HG02885 (cell line): ENCODE measurements at regions not wholly inside any gene's neighbourhood (a gene's known extent, or its start where the extent isn't known, plus 50 kb on each side); places are given as distances from the start of the nearest gene placed in this dataset.

Source experiments
- ATAC-seq: cut with Tn5 transposase; IDR thresholded peaks from one replicate; pipeline ENCODE4 v1.9.1; 2021; ENCODE audit warnings: mild to moderate bottlenecking; ENCODE audit not compliant: unreplicated experiment, poor library complexity

DNA sequence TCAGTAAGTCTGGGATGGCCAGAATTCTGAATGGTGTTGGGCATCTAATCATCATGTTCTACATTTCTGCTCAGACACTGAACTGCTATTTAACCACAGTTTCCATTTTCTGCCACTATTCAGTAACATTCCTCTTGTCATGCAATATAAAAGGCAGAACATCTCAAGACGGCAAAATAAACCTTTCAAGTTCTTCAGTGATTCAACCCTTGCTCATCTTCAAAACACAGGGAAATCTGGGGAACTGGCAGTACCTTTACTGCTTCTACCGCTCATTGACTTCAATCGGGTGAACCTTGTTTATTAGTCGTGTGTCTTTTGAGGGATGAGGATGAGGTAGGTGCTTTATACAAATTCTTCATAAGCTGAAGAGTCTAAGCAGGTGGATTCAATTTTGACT is 184.7 kb upstream of the ANK3 start:
- no peak for ATAC-seq

DNA sequence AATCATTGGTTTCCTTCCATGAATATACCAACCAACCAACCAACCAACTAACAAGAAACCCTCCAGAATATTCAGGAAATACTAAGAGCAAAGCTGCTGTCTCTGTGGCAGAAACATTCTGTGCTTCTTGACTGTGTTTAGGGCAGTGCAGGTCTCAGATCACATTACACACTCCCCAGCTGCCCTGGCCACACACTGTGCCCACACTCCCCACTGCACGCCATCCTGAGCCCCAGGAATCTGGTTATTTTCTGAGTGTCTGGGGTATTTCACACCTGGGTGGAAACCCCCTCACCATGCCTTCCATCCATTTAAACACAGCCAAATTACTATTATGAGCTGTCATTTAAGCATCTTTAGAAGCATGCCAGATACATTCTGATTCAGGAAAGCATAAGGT is 183.7 kb upstream of the ANK3 start:
- no peak for ATAC-seq

DNA sequence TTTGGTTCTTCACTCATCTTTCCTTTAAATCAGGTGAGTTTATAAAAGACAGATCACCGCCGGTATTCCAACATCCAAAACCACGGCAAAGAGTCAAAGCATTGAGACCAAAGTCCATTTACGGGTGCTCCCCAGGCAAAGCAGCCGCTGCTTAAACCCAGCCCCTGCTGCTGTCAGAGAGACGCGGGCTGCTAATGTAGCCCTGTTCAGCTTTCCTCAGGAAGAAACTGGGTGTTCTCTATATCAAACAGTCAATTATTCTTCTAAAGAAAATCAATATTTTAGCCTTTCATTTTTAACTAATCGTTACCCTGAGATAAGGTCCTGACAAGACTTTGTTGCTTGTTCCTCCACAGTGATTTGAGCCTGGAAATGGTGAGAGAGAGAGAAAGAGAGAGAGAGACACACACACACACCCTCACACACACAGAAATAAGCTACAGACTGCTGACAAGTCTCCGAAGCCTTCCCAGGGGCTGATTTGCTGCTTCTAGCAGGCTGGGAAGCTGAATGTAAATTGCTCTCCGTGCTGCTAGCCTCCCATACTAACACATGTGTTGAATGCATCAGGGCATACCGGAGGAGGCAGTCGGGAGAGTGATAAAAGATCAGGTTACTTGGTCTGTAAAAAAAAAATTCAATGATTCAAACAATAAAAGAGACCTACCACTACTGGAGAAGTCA is 183.0 kb upstream of the ANK3 start:
- no peak for ATAC-seq

DNA sequence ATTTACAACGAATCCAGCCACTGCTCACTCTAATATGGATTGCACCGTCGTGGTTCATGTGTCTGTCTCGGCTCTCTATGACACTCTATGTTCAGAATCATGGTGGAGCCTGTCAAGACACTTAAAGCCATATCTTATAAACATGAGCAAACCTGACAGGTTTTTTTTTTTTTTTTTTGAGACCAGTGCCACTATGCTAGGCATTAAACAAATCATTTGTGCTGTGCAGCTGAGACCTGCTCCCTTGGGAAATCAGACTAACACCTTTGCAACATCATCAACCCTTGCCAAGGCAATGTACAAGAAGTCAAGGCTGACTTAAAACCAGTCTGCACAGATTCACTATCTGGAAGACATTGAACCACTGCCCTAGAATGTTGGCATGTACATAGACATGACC is 181.2 kb upstream of the ANK3 start:
- ATAC-seq = no peak

DNA sequence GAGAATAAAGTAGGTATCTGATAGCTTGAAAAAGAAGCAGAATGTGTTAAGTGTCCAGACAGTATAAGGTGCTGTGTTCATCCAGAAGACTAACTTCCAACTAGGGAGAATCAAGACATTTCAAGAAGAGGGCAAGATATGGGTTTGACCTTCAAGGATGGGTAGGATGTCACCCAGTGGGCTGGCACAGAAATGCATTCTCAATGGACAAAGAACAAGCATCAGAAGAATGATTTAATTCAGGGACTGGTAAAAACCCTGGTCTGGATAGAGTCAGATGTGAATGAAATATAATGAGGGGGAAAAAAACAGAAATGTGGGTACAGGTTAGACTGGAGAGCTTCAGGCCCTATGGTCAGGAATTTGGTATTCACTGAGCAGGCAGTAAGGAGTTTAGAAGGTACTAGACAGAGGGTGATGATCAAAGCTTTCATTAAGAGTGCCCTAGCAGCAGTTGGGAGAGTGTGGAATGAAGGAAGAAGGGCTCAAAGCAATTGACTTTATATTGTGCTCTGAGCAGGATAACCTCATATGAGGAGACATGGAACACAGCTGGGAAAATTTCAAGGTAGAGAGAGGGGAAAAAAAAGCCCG is 180.7 kb upstream of the ANK3 start:
- ATAC-seq = no peak

DNA sequence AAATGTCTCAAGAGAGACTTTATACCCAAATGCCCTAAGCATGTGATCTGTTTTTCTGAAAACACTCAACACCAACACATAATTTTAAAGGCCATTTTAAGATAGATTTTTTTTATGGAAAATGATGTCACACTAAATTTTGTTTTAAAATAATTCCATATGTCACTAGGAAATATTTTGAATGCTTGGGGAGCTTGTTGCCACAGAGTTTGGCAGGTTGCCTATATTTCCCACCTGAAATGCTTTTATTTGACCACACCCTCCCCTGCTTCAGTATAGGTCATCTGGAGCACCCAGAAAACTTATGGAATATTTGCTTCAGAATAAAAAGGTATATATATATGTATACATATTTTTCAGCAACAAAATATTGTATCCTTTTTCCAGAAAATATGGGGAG is 180.0 kb upstream of the ANK3 start:
- no peak for ATAC-seq

DNA sequence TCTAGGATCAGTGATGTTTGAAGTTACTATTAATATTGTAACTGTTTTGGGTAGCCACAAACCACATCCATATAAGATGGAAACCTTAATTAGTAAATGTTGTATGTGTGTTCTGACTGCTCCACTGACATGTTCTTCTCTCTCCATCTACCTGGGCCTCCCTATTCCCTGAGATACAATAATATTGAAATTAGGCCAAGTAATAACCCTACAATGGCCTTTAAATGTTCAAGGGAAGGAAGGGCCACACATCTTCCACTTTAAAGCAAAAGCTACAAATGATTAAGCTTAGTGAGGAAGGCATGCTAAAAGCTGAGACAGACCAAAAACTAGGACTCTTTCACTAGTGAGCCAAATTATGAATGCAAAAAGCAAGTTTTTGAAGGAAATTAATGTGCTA is 176.4 kb upstream of the ANK3 start:
- ATAC-seq = no peak

DNA sequence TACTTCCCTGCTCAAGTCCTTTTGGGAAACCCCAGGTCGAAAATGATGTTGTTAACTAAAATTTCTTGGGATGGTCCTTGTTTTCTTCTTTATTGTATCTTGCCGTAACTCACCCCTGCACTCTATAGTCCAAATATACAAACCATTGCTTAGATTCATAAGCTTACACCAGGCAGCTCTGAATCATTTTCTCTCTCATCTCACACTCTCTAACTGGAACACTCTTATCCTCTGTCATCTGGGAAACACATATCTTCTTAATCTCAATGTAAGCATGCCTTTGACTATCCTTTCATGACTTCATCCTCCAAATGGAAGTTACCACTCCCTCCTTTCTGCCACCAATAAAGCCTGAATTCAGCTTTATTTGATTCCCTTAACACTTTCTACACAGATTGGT is 175.8 kb upstream of the ANK3 start:
- ATAC-seq = no peak

DNA sequence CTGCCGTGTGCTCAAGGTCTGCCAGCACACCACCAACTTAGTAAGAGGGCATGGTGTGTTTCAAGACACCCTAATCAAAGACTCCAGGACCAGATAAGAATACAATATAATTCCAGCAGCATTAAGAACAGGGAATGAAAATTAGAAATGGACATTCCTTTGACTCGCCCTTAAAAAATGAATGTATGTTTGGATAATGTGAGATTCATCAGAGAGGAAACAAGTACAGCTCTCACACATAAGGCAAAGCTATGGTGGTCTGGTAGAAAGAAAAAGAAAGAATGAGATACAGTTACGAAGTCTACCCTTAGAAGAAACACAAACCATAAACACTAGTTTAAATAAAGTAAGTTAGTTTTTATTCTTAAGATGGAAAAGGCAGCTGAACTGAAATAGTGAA is 174.8 kb upstream of the ANK3 start:
- no peak for ATAC-seq

DNA sequence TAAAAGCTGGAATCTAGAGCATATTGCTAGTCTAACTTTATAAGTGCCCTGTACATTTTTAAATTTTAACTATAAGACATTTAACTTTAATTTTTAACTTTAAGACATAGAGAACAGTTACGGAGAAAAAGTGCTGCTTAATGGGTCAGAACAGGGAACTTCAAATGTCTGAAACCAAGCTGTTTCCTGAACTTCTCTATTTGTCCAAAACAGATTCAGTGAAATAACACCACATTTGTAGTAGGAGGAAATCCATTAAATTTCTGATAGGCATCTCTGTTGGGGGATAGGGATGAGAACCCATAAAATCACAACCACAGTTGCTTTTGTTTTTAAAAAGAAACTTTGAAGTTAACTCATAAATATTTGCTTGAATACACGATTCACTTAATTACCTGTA is 170.8 kb upstream of the ANK3 start:
- ATAC-seq = no peak

DNA sequence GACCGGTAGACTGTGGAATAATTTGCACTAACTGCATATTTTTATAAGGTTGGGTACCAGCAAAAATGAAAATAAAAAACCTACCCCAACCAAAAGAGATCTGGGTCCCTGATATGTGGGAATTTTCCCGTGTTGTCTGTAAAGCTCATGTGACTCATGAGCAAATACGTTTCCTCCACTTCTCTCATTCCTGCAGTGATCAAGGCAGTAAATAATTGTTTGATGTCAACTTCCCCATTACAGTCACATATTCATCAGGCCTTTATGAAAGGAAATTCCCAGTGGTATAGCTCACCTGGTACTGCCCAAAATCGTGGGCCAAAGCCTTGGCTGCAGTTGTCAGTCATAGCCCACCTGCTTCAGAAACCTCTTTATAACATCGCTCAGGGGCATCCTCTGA is 166.0 kb upstream of the ANK3 start:
- no peak for ATAC-seq

DNA sequence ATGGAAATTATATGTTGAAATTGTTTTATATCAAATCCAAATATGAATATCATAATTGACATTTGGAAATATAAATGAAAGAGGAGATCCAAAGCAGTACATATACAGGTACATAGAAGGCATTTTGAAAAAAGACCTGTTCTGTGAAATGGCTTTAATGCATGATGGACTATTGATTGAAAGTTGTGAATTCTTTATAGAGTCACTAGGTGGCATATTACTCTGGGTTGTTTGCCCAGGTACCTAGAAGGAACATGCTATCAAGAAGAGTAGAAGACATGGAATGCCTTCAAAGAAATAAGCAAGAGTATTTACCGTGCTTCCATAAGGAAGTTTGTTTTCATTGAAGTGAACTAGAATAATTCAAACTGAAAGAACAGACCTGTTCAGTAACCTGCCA is 160.0 kb upstream of the ANK3 start:
- no peak for ATAC-seq

DNA sequence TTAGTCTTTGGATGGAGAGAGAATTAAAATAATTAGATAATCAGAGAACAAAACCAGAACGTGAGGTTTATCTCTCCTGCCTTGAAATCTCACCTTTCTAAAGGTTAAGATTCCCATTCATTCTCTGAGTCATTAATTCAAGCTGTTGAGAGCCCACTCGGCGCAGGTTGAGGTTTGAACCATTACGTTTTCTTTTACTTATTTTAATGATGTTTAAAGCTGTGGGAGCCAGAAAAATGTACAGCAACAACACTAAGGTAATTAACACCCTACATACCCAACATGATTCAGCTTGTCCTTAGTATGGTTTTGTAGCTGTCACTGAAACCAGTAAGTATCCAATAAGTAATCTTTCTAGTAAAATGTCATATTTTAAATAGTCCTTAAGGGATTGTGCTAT is 153.0 kb upstream of the ANK3 start:
- no peak for ATAC-seq

DNA sequence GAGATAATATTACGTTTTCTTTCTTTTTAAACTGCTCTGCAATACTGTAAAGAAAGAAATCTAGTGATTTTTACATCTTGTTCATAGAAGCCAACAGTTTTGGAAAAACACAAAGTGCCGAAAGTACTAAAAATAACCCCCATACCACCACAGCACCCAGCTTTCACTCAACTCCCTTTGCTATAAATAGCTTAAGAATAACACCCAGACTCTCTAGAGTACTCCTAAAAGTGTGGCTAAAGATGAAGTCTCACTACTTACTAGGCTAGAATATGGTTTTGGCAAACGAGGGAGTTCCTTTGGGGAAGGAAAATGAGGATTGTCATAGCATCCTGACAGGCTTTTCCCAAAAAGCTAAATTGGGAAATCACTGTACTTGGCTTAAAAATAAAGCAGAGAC is 151.8 kb upstream of the ANK3 start:
- ATAC-seq = no peak

DNA sequence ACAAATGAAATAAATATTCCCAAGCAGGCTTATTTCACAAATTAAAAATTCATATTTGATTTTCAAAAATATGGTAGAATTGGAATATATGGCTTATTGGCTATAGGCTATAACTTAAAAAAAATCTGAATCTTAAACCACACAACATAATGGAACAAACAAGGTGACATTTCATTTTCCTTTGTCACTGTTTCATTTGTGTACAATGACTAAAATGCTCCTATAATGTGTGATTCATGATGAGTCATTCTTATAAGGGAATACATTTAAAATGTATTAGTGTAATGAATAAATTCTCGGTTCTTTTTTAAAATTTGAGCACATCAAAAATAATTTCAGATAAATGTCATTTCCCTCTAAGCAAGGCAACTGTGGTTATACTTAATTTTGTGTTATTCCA is 148.0 kb upstream of the ANK3 start:
- ATAC-seq = no peak

DNA sequence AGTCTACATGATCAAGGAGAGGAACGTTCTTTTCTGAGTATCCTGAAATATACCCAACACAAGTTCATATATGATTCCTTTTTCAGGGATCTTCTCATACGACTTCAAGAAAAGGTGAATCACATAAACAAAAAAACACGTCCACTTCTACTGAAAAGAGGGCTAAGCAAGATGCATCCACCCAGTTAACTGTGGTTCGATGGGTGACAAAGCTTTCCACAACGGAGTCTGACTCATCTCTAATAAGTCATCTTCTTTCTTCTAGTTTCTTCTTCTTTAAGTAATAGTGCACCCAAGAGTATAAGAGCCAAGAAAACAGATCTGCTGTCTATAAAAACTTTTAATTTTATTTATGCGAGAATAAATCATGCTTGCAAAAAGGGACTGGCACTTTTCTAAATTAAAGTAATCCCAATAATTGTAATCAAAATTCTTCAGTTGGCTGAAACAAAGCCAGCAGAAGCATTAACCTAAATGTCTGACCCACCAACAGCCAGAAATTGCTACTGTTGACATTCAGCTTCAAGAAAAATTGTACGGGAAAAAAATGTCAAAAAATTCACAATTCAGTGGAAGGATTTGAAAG is 146.9 kb upstream of the ANK3 start:
- no peak for ATAC-seq

DNA sequence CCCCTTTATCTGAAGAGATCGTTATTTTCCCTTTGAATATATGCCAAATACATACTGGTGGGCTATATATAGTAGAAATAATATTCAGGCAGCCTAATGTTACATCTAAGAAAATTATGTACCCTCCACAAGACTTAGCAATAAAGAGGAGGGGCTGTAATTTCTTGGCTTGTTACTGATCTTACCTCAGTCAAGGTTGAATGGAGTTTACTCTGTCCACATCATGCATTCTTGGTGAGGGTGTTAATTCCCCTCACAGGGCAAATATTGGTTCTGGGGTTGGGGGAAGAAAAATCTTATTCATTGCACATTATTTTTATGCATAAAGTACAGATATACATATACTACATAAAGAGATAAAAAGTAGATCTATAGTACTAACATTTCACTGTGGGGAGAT is 145.8 kb upstream of the ANK3 start:
- ATAC-seq = no peak

DNA sequence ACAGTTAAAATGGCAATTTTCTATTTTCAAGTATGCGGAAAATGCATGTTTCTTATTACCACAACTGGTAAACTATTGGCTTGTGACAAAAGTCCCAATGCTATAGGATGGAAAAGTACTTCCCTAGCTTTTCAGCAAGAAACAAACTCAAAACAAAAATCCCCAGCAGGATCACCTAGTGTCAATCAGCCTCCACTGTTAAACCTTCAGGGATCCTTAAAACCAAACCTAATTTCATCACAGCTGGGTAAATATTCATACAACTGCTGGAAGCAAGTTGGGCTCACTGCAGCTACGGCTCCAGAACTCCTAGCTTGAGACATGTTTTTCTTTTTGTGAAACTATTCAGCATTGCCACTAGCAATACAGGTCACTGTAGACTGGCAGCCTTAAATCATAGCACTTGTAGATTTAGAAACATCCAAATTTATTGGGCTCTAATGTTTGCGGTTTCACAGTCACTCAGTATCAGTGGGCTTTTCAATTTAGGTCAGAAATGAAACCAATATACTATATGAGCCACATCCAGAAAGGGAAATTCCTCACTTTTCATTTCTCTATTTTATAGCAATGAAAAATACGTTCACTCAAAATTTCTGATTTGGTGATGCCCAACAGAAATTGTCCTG is 145.2 kb upstream of the ANK3 start:
- peak; percentile 67 for ATAC-seq

DNA sequence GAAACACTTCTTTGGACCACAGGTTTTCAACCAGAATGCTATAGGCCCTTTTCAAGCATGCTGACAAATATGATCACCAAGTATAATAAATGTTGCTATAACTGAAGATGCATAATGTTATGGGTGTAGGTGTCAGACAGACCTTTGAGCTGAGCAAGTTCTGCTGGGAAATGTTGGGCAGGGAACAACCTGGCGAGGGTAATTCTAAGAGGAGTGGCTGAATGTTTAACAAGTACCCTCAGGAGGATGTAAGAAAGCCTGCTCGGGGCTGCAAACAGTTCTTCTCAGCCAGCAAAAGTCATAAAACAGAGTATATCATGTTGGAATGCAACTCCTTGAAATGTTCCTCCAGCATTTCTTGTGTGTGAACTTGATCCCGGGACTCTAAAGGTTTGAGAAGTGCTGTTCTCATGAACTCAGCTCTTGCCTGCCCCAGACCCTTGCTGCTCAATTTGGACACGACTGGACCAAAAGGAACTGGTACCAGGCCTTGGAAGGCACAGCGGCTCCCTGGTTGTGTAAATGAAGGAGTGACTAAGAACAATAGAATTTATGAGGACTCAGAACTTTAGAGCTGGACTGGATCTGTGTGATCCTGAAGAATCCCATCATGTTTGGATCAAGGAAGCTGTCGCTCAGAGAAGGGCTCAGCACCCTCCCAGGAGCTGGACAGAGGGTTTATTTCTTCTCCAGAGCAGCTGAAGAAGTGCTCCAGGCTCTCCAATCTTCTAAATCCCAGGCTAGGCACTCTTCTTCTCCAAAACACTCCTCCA is 143.2 kb upstream of the ANK3 start:
- ATAC-seq = no peak

DNA sequence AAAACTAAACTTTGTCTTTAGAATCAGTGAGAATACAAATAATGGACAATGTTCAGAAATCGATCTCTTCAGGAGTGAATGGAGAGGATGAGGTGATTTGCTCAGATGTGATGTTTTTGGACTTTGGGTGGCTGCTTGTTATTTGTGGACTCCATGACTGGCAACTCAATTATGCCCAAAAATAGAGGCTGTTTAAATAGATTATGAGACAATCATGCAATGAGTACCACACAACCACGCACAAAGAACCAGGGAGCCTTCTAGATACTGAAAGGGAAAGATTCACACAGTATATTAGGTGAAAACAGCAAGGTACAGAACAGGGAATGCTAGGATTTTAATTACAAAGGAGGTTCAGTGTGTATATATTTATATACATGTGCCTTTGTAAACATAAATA is 141.3 kb upstream of the ANK3 start:
- no peak for ATAC-seq

DNA sequence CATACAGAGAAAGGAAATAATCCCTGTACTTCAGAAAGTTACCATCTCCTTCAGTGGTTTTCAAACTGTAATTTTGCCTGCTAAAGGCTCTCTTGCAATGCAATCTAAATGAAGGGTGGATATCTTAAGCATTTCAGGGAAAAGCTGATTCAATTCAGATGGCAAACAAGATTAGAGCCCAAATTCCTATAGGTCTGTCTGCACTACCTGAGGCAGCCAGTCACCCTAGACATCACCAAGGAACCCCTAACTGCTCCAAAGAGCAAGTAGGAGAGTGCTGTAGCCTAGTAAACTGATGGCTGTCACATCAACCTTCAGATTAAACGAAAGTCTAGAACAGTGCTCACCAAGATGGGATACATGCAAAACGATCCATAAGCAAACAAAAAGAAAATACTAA is 138.0 kb upstream of the ANK3 start:
- ATAC-seq = no peak
